Natural killer cell treated with Interleukin-12 subunit alpha and Interleukin-12 subunit beta and Interleukin-15 and Interleukin-18, amount 100 ng/mL, for 72 hours (primary cell): ENCODE measurements at regions not wholly inside any gene's neighbourhood (a gene's known extent, or its start where the extent isn't known, plus 50 kb on each side); places are given as distances from the start of the nearest gene placed in this dataset.
"Not testable (repeated sequence)": the region's sequence is repeated elsewhere in the genome, so short reads cannot be mapped to it uniquely, and the experiment has no call there.

Experiments
- ATAC-seq, 2 donors: fragments of 150-1000 bp; cut with Tn5 transposase in 1 of 2; sonication (Bioruptor Pico), chemical (Tn5 transposase) in 1 of 2; 2 replicates each; pipeline ENCODE4 v1.10.0; 2021
- DNase-seq: peaks from one replicate; pipeline ENCODE4 v3.0.0; 2022; ENCODE audit warnings: low spot score
- H3K27ac Mint-ChIP-seq, 2 donors: 1 replicate in 1 of 2; 2 replicates in 1 of 2; pipeline ENCODE4 v1.8.0; 2022; ENCODE audit warnings: mixed read lengths in 2 of 2, mild to moderate bottlenecking in 1 of 2, moderate library complexity in 1 of 2
- H3K27me3 Mint-ChIP-seq, 2 donors: 1 replicate in 1 of 2; 2 replicates in 1 of 2; pipeline ENCODE4 v1.8.0; 2022; ENCODE audit warnings: mixed read lengths in 2 of 2
- H3K36me3 Mint-ChIP-seq: one replicate; pipeline ENCODE4 v1.8.0; 2022; ENCODE audit warnings: mixed read lengths
- H3K4me1 Mint-ChIP-seq, 2 donors: 1 replicate in 1 of 2; 2 replicates in 1 of 2; pipeline ENCODE4 v1.8.0; 2022; ENCODE audit warnings: low read depth in 2 of 2, mixed read lengths in 2 of 2, mild to moderate bottlenecking in 1 of 2
- H3K4me3 Mint-ChIP-seq: one replicate; pipeline ENCODE4 v1.8.0; 2022; ENCODE audit warnings: mixed read lengths
- H3K9me3 Mint-ChIP-seq: 2 replicates; pipeline ENCODE4 v1.8.0; 2022; ENCODE audit warnings: mixed read lengths

DNA sequence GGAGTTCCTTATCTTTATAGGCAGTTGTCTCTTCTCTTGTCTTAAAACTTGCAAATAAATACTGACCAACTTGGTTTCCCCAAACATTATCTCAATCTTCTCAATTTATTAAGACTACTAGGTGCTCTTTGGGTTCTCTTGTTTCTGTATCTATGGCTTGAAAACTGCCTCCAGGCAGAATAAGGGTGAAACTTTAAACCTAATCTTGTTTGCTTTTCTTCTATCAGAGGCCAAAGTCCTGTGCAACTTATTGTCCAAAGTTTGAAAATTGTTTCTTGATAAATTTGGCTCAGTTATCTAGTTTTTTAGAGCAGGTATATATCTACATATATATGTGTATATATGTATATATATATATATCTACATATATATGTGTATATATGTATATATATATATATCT is 110.1 kb upstream of the ANO5 start:
- H3K9me3 Mint-ChIP-seq = peaks cover 10% of the 10 kb centered on the region
- H3K36me3 Mint-ChIP-seq = no peaks in the 10 kb centered on the region
- DNase-seq = no peak
- no peaks in the 10 kb centered on the region for H3K27me3 Mint-ChIP-seq
- ATAC-seq = no peak
- no peaks in the 10 kb centered on the region for H3K4me1 Mint-ChIP-seq
- H3K4me3 Mint-ChIP-seq = no peak overlapping the region
- H3K27ac Mint-ChIP-seq = no peak overlapping the region

DNA sequence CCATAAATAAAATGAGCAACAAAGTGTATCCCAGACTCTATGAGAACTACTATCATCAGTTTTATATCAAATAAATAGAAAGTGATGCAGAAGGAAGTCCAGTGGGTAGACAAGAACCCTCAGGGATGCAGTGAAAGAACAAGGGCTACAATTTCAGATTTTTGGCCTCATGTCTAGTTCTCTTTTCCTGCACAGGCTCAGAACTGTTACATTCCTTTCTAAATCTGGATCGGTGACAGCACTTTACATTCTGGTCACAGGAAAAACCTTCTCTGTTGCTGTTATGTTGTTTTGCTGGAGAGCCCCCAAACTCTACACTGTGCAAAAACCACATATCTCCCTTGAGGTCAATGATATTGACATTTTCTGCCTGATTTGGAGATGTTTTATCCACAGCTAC is 108.8 kb upstream of the ANO5 start:
- H3K36me3 Mint-ChIP-seq = no peaks in the 10 kb centered on the region
- no peaks in the 10 kb centered on the region for H3K4me1 Mint-ChIP-seq
- DNase-seq (no peak), ATAC-seq (no peak)
- no peak overlapping the region for H3K4me3 Mint-ChIP-seq
- no peak overlapping the region for H3K27ac Mint-ChIP-seq
- peaks cover 15% of the 10 kb centered on the region for H3K9me3 Mint-ChIP-seq
- no peaks in the 10 kb centered on the region for H3K27me3 Mint-ChIP-seq

DNA sequence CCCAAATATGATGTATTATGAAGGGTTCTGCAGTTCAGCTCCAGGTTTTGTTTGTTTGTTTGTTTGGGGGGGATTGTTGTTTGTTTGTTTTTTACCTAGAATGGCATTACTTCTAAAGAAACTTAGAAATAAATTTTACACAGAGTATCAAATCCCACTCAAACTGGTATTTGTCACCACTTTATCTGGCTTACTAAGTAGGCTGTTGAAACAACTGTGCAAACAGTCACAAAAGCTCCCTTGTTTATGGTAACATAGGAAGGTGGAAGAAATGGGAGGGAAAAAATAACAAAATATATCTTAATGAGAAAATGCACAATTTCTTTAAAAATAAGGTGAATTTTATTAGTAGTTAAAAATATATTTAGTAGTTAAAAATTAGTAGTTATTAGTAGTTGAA is 108.3 kb upstream of the ANO5 start:
- Mint-ChIP-seq H3K4me3 (no peak overlapping the region), H3K27ac (no peak overlapping the region), H3K27me3 (no peaks in the 10 kb centered on the region), H3K36me3 (no peaks in the 10 kb centered on the region), H3K4me1 (no peaks in the 10 kb centered on the region), H3K9me3 (peaks cover 15% of the 10 kb centered on the region)
- DNase-seq (no peak), ATAC-seq (no peak)

DNA sequence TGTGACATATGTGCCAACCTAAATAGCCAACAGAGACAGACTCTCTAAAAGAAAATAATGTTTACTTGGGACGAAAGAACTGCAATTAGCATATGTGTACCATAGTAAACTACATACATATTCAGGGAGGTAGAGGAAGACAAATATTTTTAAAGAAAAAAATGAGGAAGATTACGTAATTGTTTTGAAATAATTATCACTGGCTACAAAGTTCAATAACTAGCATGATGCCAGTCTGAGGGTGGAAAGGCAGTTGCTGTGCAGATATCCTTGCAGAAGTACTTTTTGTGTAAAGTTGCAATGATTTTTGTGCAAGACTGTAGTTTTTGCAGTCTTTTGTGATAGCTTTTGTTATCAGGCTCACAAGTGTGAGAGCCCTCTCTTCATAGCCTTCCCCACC is 103.3 kb upstream of the ANO5 start:
- no peak for DNase-seq
- peaks cover 11% of the 10 kb centered on the region for H3K9me3 Mint-ChIP-seq
- H3K27ac Mint-ChIP-seq = no peak overlapping the region
- no peaks in the 10 kb centered on the region for H3K4me1 Mint-ChIP-seq
- no peak for ATAC-seq
- H3K4me3 Mint-ChIP-seq = no peak overlapping the region
- H3K27me3 Mint-ChIP-seq = no peaks in the 10 kb centered on the region
- peaks cover 6% of the 10 kb centered on the region for H3K36me3 Mint-ChIP-seq

DNA sequence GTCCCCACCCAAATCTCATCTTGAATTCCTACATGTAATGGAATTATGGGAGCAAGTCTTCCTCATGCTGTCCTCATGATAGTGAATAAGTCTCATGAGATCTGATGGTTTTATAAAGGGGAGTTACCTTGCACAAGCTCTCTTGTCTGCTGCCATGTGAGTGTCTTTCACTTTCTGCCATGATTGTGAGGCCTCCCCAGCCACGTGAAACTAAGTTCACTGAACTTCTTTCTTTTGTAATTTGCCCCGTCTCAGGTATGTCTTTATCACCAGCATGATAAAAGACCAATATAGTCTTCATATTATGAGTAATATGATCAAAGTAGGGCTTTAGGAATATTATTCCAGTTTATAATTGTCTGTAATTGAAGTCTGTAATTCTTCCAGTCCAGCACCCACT is 86.3 kb upstream of the ANO5 start:
- DNase-seq = no peak
- Mint-ChIP-seq H3K27me3 (no peaks in the 10 kb centered on the region), H3K9me3 (peaks cover 17% of the 10 kb centered on the region)

DNA sequence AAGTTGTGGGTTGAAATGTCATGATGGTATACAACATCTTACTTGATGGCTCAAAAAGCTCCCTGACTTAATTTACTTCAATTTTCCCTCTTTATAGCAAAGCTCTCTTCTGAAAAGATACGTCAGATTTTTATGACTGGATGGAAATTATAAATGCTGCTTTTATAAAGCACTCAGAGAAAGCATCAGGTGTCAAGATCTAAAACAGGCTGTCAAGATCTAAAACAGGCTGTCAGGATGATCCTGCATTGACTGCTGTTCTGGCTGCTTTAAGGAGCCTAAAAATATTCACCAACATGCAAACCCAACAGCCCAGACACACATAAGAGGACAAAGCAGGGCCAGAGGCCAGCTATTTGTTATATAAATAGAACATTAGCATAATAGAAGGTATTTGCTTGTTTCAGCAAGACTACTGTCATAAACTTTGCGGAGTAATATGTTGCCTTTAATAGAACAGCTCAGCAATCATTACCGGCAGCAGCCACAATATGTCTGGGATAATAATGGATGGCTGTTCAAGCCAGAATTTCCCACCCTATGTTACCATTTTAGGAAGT is 77.3 kb upstream of the ANO5 start:
- no peak for ATAC-seq
- Mint-ChIP-seq H3K4me1 (no peaks in the 10 kb centered on the region), H3K27ac (no peak overlapping the region), H3K4me3 (no peak overlapping the region), H3K36me3 (no peaks in the 10 kb centered on the region), H3K27me3 (no peaks in the 10 kb centered on the region), H3K9me3 (peaks cover 17% of the 10 kb centered on the region)
- no peak for DNase-seq

More for the DNA sequence above, 86.3 kb upstream of the ANO5 start:
- H3K4me1 Mint-ChIP-seq = no peaks in the 10 kb centered on the region
- ATAC-seq = no peak
- no peak overlapping the region for H3K27ac Mint-ChIP-seq
- H3K36me3 Mint-ChIP-seq = no peaks in the 10 kb centered on the region
- H3K4me3 Mint-ChIP-seq = no peak overlapping the region

DNA sequence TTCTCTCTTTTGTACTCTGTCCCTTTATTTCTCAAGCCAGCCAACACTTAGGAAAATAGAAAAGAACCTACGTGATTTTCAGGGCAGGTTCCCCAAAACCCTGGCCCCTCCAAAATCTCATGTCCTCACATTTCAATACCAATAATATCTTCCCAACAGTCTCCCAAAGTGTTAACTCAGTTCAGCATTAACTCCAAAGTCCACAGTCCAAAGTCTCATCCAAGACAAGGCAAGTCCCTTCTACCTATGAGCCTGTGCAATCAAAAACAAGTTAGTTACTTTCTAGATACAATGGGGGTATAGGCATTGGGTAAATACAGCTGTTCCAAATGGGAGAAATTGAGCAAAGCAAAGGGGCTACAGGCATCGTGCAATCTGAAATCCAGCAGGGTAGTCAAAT is 64.9 kb upstream of the ANO5 start:
- H3K9me3 Mint-ChIP-seq = peaks cover 20% of the 10 kb centered on the region
- not testable (repeated sequence) for H3K27ac Mint-ChIP-seq, H3K27me3 Mint-ChIP-seq, H3K4me3 Mint-ChIP-seq, ATAC-seq, H3K4me1 Mint-ChIP-seq, DNase-seq, H3K36me3 Mint-ChIP-seq

DNA sequence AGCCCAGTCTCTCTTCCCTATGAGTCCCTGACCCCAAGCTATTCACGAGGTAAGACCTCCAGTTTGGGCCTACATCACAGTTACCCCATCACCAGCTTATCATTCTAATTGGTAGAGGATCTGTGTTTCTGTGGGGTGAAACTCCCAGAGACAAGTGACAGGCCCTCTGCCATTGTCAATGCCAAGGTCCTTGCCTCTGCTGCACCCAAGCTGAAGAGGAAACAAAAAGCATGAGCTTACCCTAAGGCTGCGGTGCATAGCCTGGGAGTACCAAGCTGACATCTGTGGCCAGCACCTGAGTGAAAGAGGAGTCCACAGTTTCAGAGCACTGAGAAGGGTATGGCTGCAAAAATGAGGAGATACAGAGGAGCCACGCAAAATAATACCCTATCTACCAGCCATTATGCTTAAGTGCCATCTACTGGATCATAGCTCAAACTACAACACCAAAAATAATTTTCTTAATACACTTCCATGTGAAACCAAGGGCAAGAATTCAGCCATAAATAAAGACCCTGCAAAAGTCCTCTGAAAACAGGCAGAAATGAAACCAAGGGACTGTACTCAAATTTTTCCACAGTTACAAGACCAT is 62.3 kb upstream of the ANO5 start:
- DNase-seq = no peak
- Mint-ChIP-seq H3K9me3 (peaks cover 19% of the 10 kb centered on the region), H3K4me3 (no peak overlapping the region)

DNA sequence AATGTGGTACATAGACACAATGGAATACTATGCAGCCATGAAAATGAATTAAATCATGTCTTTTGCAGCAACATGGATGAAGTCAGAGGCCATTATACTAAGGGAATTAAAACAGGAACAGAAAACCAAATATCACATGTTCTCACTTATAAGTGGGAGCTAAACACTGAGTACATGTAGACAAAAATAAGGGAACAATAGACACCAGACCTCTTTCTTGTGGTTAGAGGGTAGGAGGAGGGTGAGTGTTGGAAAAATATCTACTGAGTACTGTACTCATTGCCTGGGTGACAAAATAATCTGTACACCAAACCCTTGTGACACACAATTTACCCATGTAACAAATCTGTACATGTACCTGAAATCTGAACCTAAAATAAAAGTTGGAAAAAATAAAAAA is 59.1 kb upstream of the ANO5 start:
- DNase-seq = no peak
- H3K9me3 Mint-ChIP-seq = peaks cover 7% of the 10 kb centered on the region
- H3K27me3 Mint-ChIP-seq = no peaks in the 10 kb centered on the region
- no peak overlapping the region for H3K27ac Mint-ChIP-seq
- no peak overlapping the region for H3K4me3 Mint-ChIP-seq
- ATAC-seq = no peak
- no peaks in the 10 kb centered on the region for H3K4me1 Mint-ChIP-seq
- H3K36me3 Mint-ChIP-seq = no peaks in the 10 kb centered on the region

More for the DNA sequence above, 62.3 kb upstream of the ANO5 start:
- no peaks in the 10 kb centered on the region for H3K36me3 Mint-ChIP-seq
- ATAC-seq = no peak
- no peak overlapping the region for H3K27ac Mint-ChIP-seq
- no peaks in the 10 kb centered on the region for H3K27me3 Mint-ChIP-seq
- no peaks in the 10 kb centered on the region for H3K4me1 Mint-ChIP-seq

DNA sequence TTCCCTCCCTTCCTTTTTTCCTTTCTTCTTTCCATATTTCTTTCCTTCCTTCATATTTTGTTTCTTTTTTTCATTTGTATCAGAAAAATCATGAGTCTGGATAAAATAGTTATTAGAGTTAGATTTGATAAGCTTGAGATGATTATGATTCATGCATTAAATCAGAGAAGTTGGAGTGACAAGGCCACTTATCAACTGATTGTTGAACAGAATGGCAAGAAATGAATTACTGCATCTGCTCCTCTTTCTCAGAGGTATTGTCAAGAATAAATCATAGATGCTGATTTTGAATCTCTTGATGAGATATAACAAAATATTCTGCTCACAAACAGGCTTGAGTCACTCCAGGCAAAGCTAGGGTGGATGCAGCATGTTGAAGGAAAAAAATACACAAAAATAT is 54.6 kb upstream of the ANO5 start:
- Mint-ChIP-seq H3K36me3 (no peaks in the 10 kb centered on the region), H3K27me3 (no peaks in the 10 kb centered on the region), H3K4me1 (no peaks in the 10 kb centered on the region), H3K9me3 (peaks cover 2% of the 10 kb centered on the region), H3K27ac (no peak overlapping the region), H3K4me3 (no peak overlapping the region)
- DNase-seq (no peak), ATAC-seq (no peak)
